ENCODE measurements at regions not wholly inside any gene's neighbourhood (a gene's known extent, or its start where the extent isn't known, plus 50 kb on each side); places are given as distances from the start of the nearest gene placed in this dataset.

DNA sequence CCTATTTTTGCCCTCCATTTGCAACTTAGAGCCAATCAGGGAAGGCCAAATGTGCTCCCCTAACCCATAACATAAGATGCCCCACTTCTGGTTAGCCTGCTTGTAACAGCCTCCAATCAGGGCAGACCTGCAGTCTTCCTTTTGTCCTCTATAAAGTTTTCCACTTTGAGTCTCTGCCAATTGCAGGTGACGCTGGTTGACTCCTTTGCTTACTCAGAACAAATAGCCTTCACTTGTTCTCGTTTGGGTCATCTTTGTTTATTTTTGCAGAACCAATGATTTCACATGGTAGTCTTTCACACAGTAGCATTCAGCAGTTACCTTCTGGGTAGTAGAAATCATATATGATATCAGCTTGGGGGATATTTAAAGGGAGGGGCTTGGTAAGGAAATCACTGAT is 225.6 kb downstream of the MINAR1 start:
- Mint-ChIP-seq H3K36me3 (ENCODE audit: low read depth) (no peaks in the 10 kb centered on the region), H3K27ac (no peak overlapping the region), H3K9me3 (no peaks in the 10 kb centered on the region), H3K4me3 (no peak overlapping the region), H3K4me1 (no peaks in the 10 kb centered on the region), H3K27me3 (ENCODE audit: low read depth, poor library complexity) (peaks cover 3% of the 10 kb centered on the region)
- no peak for TF ChIP-seq CTCF (IDR thresholded peaks at IDR 0.05)
- DNase-seq = no peak

- no peaks in the 10 kb centered on the region for H3K9me3 Mint-ChIP-seq
- H3K27me3 Mint-ChIP-seq (ENCODE audit: low read depth, poor library complexity) = peaks cover 1% of the 10 kb centered on the region
- H3K27ac Mint-ChIP-seq = no peak overlapping the region
Measured at GRCh38 chr15:79659691-79660090, 227.6 kb downstream of the MINAR1 start.

GRCh38 chr15:79661411-79661810 is 229.3 kb downstream of the MINAR1 start:
- H3K36me3 Mint-ChIP-seq (ENCODE audit: low read depth) = no peaks in the 10 kb centered on the region
- no peaks in the 10 kb centered on the region for H3K27me3 Mint-ChIP-seq (ENCODE audit: low read depth, poor library complexity)
- no peak for TF ChIP-seq CTCF (IDR thresholded peaks at IDR 0.05)
- no peak overlapping the region for H3K4me3 Mint-ChIP-seq
- no peak overlapping the region for H3K27ac Mint-ChIP-seq
- H3K9me3 Mint-ChIP-seq = no peaks in the 10 kb centered on the region
- no peaks in the 10 kb centered on the region for H3K4me1 Mint-ChIP-seq
- no peak for DNase-seq

More at GRCh38 chr15:79659691-79660090, 227.6 kb downstream of the MINAR1 start:
- Mint-ChIP-seq H3K4me1 (no peaks in the 10 kb centered on the region), H3K36me3 (ENCODE audit: low read depth) (no peaks in the 10 kb centered on the region), H3K4me3 (no peak overlapping the region)
- no peak for DNase-seq
- no peak for TF ChIP-seq CTCF (IDR thresholded peaks at IDR 0.05)

DNA sequence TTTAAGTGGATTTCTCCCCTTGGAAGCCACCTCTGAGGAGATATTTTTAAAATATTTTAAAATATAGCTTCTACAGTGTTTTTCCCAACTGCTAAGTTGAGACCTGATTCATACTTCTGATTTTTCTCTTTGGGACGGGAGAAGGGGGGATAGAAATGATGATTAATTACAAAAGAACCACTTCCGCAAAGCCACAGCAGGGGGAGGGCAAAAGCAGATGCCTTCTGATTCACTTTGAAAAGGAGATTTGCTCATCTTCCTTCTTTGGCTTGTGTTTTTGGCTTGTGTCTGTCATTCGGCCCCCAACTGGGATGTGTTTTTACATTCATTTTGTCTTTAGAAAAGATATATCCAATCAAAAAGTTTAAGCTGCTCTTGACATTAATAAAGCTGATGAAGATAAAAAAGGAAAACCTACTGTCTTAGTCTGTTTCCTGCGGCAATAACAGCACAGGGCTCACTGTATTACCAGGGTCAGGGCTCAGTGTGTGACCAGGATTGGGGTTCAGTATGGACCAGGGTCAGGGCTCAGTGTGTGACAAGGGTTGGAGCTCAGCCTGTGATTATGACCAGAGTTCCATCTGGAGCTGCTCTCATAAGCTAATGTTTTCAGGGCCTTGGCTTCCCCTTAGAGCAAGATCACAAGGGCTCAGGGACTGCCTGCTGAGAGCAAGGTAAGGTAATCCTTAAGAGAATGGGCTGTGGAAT is 223.2 kb downstream of the MTHFS start:
- H3K4me1 Mint-ChIP-seq = peaks cover 6% of the 10 kb centered on the region
- DNase-seq = no peak
- no peak overlapping the region for H3K27ac Mint-ChIP-seq
- no peak overlapping the region for H3K4me3 Mint-ChIP-seq
- no peaks in the 10 kb centered on the region for H3K27me3 Mint-ChIP-seq (ENCODE audit: low read depth, poor library complexity)
- no peaks in the 10 kb centered on the region for H3K36me3 Mint-ChIP-seq (ENCODE audit: low read depth)
- no peaks in the 10 kb centered on the region for H3K9me3 Mint-ChIP-seq
- TF ChIP-seq CTCF (IDR thresholded peaks at IDR 0.05) = no peak

GRCh38 chr15:79674124-79674465 is 222.7 kb downstream of the MTHFS start:
- Mint-ChIP-seq H3K9me3 (no peaks in the 10 kb centered on the region), H3K27ac (no peak overlapping the region), H3K27me3 (ENCODE audit: low read depth, poor library complexity) (no peaks in the 10 kb centered on the region), H3K4me1 (peaks cover 6% of the 10 kb centered on the region), H3K36me3 (ENCODE audit: low read depth) (no peaks in the 10 kb centered on the region), H3K4me3 (no peak overlapping the region)
- no peak for TF ChIP-seq CTCF (IDR thresholded peaks at IDR 0.05)
- DNase-seq = no peak

DNA sequence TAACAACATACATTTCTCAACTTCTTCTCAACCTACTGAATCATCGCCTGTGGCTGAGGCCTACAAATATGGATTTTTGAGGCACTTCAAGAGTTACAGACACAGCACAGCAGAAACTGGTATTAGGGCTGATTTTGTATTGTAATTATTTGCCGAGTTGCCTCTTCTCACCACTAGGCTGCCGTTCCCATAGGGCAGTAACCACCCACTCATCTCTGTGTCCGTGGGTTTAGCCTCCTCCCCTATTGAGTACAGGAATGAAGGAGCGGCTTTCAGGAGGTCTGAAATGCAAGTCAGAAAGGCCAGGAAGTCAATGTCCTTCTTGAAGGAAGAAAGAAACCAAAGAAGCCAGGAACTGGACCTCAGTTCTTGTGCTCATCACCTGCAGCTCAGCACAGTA is 220.8 kb downstream of the MTHFS start:
- no peaks in the 10 kb centered on the region for H3K9me3 Mint-ChIP-seq
- no peak for TF ChIP-seq CTCF (IDR thresholded peaks at IDR 0.05)
- peaks cover 11% of the 10 kb centered on the region for H3K4me1 Mint-ChIP-seq

More for the DNA sequence above, 220.8 kb downstream of the MTHFS start:
- no peak overlapping the region for H3K4me3 Mint-ChIP-seq
- no peak for DNase-seq
- H3K36me3 Mint-ChIP-seq (ENCODE audit: low read depth) = no peaks in the 10 kb centered on the region
- H3K27ac Mint-ChIP-seq = no peak overlapping the region
- peaks cover 3% of the 10 kb centered on the region for H3K27me3 Mint-ChIP-seq (ENCODE audit: low read depth, poor library complexity)

Data from nephron progenitor cell (in vitro differentiated cells).